Stimulated activated CD8-positive, alpha-beta memory T cell treated with anti-CD3 and anti-CD28 coated beads, Interleukin-4, amount 100 ng/mL, for 48 hours (primary cell): ENCODE measurements at regions not wholly inside any gene's neighbourhood (a gene's known extent, or its start where the extent isn't known, plus 50 kb on each side); places are given as distances from the start of the nearest gene placed in this dataset.

Experiments used
- DNase-seq: peaks from one replicate; pipeline ENCODE4 v3.0.0-alpha.2; 2020

DNA sequence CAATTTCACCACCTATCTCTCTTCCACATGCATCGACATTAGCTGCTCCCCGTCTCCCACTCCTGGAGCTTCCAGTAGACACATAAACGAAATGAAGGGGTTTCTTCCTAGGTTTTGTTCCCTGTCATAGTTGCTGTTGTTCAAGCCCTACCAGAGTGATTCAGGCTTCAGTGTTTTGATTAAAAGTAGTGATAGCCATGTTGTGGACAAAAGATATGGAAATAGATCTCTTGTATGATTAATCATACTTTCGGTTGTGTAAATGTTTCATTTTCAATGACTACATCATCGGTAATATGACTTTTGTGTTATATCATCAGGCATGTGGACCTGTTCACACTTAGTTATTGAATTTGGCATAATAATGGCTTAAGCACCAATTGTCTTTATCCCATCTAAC is 96.5 kb upstream of the KLF3 start:
- no peak for DNase-seq

DNA sequence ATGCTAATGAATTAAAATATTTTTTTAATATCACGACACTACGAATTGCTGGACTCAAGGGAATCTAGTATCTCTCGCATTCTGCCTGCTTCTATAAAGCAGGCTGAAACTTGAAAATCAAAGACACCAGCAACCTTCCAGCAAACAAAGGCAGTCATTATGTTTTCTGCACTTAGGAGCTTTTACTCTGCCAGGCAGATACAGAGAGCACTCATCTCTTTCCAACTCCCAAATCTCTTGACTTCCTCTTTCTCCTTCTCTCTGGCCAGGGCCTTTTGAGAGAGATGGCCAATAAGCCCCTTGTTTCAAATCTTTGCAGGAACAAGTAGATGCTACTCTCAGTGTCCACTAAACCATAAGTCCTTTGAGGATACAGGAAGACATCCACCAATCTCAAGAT is 95.2 kb upstream of the KLF3 start:
- no peak for DNase-seq

DNA sequence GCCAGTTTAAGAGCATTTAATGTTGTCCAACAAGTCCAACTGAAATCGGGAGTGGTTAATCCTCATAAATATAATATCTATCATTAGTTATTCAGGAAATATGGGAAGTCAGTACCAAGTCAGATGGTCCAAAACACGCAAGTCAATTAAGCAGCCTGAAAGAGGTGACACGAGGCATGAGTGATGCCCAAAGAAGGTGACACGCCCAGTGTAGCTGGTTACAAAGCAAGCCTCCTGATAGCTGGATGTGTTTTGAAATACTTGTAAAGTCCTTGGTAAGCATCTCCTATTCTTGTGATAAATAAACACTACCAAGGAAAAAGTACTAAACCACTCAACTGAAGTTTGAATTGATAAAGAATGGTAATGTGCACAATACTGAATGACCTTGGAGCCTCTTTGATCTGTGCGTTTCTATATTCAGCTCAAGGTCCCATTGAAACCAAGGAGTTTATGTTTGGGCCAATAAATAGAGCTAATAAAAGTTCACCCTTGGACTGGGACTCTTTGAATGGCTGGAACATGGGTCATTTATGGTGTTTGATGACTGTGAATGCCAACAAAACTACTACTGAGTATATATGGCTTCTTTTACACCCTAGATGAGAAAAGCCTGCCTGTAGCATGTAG is 93.2 kb upstream of the KLF3 start:
- no peak for DNase-seq

DNA sequence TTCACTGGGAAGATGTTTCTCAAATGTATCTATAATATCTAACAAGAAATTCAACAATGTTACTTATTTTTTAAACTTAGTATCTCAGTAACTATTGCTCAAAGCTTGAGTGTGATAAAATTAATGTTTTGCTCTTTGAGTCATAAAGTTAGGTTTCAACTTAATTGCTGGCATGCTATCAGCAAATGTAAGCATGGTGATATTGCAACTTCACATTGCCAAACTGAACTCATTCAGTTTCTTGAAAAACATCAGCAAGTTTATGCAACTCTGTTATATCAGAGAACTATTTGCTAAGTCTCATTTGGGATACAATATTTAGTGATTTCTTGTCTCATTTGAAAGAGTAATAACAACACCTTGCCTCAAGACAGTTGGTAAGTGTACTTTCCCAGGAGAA is 91.2 kb upstream of the KLF3 start:
- no peak for DNase-seq

DNA sequence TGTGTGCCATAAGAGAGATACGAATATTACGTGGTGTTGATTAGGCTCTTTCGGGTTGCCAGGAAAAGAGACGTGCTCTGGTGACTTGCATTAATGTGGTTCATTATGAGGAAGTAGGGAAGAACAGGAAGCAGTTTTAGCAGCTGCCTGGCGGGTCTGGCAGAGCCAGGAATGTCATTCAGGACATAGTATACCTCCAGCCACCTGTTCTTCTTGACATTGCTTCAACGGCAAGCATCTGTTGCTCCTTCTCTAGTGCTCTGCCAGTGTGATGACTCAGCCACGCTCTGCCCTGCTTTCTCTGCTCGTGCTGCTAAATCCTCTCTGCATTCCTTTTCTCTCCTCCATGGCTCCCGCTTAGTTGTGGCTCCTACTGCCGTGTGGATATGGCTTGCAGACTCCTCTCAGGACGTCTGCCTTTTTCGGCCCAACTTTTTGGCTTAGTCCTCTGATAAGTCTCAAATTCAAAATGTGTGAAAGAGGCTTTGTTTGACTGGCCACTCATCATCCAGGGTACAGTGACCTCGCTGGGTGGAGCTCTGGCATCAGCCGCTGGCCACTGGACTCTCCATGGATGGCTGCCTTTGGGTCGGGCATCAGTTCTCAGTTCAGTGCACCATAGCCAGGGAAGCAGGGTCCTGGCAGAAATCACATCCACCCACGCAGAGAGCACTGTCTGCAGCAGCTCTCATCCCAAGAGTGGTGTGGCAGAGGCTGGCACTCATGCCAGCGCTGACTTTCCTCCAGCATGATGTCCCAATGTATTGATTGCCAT is 89.3 kb upstream of the KLF3 start:
- no peak for DNase-seq

DNA sequence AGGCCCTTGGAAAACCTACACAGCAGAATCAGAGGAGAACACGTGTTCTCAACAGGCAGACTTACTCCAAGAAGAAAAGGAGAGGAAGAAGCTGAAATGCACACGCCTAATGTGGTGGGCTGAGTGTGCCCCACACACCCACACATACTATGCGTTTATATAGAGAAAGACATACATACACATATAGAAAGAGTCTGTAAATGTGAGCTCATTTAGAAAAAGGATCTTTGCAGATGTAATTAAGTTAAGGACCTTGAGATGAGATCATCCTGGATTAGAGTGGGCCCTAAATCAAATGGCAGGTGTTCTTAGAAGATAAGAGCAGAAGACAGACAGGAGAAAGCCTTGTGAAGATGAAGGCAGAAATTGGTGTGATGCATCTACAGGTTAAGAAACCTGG is 87.2 kb upstream of the KLF3 start:
- no peak for DNase-seq

DNA sequence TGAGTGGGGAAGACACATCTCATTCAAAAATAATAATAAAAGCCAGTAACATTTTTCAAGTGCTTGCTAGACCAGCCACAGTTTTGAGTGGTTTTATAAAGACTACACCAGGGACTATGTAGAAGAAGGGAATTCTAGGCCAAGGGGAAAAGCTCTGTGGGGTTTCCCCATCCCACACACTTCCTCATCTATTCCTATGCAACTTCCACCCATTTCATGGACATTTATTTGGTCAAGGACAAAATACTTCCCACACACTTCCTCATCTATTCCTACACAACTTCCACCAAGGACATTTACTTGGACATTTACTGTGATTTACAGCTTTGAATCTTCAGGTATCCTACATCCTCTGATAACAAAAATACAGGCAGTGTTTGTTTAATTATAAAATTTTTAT is 86.5 kb upstream of the KLF3 start:
- DNase-seq: no peak

DNA sequence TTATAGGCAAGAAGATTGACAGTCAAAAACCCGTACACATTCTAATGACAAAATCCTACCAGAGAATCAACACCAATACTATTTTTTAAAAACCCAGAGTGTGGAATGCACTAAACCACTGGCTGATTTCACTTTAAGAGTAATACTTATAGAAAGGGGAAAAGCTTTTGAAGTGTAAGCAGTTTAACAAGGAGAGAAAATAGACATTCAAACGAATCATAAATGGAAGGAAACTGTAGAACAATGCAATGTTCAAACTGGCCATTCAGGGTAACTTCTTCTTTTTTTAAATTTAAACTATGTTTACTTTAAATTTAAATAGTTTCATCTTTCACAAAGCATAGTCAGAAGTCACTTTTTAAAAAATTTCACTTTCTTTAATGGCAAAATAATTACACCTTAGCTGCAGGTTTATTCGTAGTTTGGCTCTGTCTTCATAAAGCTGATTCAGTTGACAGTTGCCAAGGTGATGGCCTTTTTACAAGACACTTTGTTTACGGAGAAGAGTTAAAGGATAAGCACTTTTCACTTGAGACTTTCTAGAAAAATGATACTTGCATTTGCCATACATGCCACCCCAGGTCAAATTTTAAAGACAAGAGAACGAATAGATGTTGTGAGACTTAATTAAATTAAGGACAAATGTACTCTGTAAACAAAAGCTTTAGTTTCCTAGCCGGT is 82.4 kb upstream of the KLF3 start:
- no peak for DNase-seq

DNA sequence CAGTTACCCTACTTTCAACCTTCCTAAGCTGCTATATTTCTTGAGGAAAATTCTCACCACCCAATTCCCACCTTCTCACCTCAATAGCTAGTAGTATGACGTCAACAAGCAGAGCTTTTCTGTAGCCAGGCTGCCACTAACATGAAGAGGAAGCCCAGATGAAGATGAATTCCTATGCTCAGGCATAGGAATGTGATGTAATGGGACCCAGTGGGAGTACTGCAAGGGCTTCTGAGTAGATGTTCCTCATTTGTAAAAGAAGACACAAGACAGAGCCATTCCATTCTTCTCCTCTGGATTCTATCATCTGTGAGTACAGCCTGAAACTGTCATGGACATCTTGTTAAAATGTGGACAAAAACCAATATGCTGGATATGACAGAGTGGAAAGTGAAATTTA is 81.6 kb upstream of the KLF3 start:
- no peak for DNase-seq

DNA sequence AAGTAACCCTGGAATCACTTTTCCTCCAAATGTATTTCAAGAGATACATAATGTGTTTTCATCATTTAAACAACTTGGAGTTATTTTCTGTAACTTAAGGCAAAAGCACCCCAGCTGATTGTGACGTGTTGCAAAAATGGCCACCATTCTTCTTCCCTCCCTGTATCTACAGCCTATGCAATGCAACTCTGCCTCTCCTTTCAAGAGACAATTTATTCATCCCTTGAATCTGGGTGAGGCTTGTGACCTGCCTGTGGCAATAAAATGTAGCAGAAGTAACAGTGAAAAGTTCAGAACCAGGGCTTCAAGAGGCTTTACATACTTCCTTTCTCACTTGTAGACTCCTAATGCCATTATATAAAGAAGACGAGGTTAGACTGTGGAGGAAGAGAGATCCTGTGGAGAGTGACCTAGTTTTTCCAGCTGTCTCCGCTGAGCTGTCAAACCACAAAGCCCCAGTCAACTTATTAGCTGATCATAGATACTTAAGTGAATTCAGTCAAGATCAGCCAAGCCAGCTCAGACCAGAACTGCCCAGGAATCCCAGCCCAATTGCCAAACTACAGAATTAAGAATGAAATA is 81.0 kb upstream of the KLF3 start:
- DNase-seq: peak; percentile 32

DNA sequence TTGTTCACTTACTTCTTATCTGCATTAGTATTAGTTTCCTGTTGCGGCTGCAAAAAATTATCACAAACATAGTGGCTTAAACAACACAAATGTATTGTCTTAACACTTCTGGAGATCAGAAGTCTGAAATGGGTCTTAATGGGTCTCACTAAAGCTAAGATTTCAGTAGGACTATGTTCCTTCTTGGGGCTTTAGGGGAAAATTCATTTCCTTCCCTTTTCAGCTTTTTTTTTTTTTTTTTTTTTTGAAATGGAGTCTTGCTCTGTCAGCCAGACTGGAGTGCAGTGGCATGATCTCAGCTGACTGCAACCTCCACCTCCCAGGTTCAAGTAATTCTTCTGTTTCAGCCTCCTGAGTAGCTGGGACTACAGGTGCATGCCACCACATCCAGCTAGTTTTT is 78.1 kb upstream of the KLF3 start:
- DNase-seq: no peak

DNA sequence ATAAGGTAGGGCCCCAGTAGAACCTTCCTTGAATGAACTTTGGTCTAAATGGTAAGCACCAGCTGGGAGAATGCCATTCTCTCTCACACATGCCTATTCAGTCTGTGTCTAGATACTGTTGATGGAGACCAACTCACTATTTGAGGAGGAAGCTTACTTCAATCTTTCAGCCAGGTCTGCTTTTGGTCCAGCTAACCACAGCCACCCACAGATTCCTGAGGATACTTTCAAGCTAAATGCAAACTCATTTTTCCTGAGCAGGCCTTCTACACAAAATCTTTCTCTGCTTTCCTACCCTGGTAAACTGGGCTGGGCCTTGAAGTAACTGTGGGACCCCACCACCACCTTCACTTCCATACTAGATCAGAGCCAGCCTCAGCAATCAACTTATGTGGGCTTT is 76.9 kb upstream of the KLF3 start:
- DNase-seq: no peak

DNA sequence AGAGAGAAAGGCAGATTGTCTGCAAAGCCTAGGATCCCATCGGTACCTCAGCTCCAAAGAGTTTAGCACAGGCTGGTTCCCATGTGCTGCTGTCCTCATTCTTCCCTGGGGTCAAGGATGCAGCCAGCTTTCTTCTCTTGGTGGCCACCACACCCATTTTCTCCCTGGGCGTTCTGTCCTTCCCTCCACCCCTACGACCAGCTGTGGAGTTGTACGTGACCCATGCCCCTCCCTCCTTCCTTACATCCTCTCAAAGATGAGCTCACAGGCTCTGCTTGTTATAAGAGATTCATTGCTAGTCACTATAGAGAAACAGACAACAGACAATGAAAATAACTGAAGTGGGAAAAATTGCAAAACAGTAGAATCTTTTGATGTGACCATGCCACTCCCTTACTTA is 74.0 kb upstream of the KLF3 start:
- no peak for DNase-seq

DNA sequence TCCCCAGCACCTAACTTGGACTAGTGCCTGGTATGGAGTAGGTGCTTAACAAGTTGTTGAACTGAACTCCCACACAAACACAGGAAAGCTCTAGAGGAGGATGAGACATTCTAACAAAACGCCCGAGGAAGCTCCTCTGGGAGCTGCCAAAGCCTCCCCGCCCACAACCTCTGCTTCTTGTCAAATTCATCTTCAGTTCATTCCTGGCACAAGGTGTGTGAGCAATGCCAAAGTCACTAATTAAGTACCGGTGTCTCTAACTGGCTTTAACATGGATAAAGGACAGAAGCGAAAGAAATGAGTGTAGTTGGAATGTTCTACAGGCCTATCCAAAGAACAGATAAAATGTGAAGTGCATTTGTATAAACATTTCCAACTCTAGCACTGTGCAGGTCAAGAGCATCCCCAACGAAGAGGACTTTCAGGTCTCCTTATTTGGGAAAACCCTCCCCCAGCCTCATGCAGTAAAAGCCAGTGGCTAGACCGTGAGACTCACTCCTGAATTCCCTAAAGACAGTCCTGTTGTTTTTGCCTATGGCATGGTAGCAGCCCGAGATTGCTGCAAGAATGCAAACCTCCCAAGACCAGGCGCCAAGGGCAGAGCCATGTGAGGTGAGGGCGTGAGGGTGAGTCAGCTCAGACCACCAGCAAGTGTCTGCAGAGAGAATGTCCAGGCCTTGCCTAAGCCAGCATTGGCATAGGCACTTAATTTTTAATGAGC is 72.2 kb upstream of the KLF3 start:
- no peak for DNase-seq

DNA sequence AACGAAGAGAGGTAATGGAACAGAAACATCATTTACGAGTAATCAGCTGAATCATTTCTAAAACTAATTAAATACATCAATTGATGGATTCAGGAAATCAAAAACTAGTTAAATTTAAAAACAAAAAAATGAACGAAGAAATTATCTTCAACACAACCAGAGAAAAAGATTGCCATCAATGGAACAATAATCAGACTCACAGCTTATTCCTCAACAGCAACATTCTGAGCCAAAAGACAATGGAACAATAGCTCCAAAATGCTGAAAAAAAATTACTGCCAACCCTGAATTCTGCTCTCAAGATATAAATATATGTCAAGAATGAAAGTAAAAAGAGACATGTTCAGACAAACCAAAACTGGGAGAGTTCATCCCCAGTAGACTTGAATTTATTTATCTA is 65.5 kb upstream of the KLF3 start:
- no peak for DNase-seq

DNA sequence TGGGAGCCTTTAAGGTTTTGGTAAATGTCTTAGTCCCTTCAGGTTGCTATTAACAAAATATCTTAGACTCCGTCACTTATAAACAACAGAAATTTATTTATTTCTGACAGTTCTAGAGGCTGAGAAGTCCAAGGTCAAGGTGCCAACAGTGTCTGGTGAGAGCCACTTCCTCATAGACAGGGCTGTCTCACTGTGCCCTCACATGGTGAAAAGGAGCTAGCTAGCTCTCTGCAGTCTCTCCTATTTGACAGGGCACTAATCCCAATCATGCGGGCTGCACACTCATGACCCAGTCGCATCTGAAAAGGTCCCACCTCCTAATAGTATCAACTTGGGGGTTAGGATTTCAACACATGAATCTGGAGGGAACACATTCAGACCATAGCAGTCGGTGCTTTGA is 63.4 kb upstream of the KLF3 start:
- DNase-seq: no peak

DNA sequence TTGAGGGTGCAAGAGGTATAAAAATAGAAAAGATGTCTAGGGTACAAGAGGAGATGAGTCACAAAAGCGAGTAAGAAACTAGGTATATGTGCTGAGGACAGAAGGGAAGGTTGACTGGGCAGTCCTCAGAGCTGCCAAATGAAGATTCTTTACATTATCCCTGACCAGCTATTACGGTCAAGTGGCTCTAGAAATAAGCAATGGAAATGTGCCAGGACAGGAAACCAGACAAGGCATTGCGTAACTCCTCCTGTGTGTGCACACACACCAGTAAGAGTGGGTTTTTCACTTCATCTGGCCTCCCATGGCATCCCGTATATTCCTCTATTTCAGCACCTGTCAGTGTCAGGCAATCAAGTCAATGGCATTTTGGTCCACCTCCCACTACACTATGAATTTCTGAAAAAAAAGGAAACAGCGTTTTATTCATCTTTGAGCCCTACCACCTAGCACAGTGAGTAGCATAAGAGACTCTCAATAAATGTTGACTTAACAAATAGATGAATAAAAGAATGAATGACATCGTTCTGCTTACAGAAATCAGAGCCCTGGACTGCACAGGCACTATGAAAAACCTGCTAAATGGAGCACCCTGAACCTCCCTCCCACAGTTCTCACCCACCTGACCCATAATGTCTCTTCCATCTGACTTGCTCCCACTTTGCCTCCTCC is 62.6 kb upstream of the KLF3 start:
- no peak for DNase-seq

DNA sequence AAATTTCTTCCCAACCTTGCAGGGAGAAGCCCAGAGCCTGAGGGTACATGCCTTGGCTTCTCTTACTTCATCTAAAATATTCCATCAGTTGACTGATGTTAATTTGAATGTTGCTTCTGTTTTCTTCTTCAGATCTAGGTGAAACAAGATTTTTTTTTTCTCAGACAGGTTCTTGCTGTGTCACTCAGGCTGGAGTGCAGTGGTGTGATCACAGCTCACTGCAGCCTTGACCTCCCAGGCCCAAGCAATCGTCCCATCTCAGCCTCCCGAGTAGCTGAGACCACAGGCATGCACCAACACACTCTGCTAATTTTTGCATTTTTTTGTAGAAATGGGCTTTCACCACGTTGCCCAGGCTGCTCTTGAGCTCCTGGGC is 62.1 kb upstream of the KLF3 start:
- no peak for DNase-seq

DNA sequence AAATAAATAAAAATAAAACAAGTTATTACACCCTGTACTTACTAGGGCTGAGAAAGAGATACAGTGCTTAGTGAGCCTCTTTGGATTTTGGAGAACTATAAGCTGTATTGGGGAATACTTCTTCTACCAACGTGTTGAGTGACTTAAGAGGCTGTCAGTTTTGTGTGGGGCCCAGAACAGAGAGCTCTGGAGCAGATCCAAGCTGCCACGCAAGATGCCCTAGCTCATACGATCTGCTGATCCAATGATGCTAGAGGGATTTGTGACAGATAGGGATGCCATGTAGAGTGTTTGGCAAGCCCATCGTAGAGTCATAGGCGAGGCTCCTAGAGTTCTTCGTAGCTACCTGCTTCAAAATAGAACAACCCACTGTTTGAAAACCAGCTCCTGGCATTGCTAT is 60.3 kb upstream of the KLF3 start:
- DNase-seq: no peak

DNA sequence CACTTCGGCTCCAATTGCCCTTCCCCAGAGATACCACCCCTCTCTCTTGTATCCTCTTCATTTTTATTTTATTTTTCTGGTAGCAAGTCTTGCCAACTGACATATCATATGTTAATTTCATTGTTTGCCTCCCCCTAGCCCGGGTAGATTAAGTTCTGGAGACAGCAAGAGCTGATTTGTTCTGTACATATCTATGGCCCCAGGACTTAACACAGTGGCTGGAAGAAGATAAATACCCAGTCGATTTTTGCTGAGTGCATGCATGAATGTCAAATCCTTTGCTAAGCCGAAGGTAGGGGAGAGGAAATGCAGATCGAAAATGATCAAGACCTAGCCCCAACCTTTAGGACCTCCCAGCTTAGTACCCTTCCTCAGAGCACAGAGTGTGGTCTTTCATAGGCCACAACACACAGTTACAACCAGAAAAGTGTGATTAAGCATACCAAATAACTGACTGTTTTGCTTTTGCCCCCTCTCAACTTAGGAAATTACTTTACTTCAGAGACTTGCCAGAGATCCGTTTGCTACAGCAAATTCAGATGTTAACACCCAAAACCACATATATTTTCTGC is 58.7 kb upstream of the KLF3 start:
- no peak for DNase-seq

DNA sequence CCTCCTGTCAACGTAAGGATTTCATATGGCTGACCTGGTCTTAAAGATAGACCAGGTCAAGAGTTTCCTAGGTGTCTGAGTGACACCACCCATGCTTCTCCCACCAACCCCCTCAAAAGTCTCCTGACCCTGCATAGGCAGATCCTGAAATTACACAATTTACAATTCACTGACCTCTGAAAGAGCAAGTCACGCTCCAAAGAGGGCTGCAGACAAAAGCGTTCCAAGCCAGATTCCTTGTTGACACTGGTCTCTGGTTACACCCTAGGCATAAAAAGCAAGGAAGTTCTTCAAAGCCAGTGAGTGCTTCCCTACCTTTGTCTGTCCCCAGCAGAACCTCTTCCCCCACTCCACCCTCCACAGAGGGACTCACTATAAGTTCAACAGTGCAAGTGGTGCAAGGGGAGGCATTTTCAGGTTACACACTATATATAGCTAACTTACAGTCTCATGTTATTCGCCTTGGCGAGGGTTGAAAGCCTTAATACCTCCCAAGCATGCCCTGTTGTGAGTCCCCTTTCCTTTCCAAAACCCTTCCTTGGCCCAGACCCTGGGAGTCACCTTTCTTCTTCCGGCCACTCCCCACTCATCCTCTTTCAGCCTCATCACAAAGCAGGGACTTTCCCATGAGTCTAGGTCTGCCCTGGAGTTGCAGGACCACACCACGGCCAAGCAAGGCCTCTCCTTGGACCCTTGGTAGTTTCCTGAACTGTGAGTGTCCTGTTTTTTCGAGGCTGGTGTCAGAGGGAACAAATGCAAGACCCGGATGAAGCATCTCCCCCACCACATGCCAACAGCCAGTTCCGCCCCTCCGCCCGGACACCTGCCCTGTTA is 58.0 kb upstream of the KLF3 start:
- DNase-seq: no peak

DNA sequence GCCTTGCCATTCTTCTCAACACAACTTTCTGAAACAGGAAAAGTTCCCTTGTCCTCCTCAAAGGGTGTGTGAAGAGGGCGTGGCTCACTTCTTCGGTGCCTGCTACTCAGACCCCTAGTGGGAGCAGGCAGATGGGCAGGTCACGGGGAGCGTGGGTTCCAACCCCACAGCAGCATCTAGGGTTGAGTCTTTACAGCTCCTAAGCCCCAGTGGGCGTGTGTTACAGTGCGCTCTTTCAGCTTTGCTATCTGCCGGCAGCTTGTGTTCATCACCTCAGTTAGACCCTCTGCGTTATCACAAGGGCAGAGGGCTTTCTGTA is 57.5 kb upstream of the KLF3 start:
- DNase-seq: no peak
